ENCODE measurements at regions not wholly inside any gene's neighbourhood (a gene's known extent, or its start where the extent isn't known, plus 50 kb on each side); places are given as distances from the start of the nearest gene placed in this dataset.
"Not testable (repeated sequence)": the region's sequence is repeated elsewhere in the genome, so short reads cannot be mapped to it uniquely, and the experiment has no call there.

DNA sequence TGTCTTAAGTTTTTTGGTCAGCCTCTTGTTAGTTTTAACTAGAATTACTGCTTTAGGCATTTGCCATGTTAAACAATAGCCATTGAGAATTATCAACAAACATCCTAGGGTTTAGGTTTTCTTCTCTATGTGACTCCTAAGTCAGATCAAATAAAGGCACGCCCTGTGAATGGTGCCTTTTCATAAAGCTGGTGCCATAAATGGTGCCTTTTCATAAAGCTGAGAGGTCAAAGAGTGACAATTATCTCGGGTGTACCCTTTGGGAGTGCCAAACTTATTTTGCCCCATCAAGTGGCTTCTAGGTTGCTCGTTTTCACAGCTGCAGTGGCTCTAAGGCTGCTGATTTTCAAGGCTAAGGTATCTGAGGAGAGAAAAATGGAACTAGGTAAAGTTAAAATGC lies 391.6 kb downstream of the DMRTA1 start:
- no peaks in the 10 kb centered on the region for H3K9me2 ChIP-seq (ENCODE audit: insufficient read depth, low read length)
- H3K27ac ChIP-seq (ENCODE audit: low read length), result no peak overlapping the region
- no peaks in the 10 kb centered on the region for H3K27me3 ChIP-seq (ENCODE audit: insufficient read depth, low read depth, low read length)
- no peak overlapping the region for H3K9ac ChIP-seq (ENCODE audit: low read length)
- H3K79me2 ChIP-seq (replicated peaks; ENCODE audit: insufficient read depth, low read length), result no peaks in the 10 kb centered on the region
- no peak overlapping the region for H2AFZ ChIP-seq (ENCODE audit: low read depth, low read length)
- no peaks in the 10 kb centered on the region for H4K20me1 ChIP-seq (ENCODE audit: insufficient read depth)
- H3K4me2 ChIP-seq (ENCODE audit: low read length), result no peak overlapping the region
- no peaks in the 10 kb centered on the region for H3K36me3 ChIP-seq (ENCODE audit: insufficient read depth, low read length)
- no peak for TF ChIP-seq EZH2 (IDR thresholded peaks at IDR 0.05; ENCODE audit: borderline replicate concordance, insufficient read depth, low read length, poor library complexity, severe bottlenecking)
- no peak for TF ChIP-seq SMC3 (conservative IDR thresholded peaks at IDR 0.05; ENCODE audit: poor library complexity)
- no peak for TF ChIP-seq POLR2AphosphoS5 (IDR thresholded peaks at IDR 0.05)
- no peak for TF ChIP-seq MXI1 (conservative IDR thresholded peaks at IDR 0.05; ENCODE audit: poor library complexity, severe bottlenecking)
- TF ChIP-seq, protein P1, sequence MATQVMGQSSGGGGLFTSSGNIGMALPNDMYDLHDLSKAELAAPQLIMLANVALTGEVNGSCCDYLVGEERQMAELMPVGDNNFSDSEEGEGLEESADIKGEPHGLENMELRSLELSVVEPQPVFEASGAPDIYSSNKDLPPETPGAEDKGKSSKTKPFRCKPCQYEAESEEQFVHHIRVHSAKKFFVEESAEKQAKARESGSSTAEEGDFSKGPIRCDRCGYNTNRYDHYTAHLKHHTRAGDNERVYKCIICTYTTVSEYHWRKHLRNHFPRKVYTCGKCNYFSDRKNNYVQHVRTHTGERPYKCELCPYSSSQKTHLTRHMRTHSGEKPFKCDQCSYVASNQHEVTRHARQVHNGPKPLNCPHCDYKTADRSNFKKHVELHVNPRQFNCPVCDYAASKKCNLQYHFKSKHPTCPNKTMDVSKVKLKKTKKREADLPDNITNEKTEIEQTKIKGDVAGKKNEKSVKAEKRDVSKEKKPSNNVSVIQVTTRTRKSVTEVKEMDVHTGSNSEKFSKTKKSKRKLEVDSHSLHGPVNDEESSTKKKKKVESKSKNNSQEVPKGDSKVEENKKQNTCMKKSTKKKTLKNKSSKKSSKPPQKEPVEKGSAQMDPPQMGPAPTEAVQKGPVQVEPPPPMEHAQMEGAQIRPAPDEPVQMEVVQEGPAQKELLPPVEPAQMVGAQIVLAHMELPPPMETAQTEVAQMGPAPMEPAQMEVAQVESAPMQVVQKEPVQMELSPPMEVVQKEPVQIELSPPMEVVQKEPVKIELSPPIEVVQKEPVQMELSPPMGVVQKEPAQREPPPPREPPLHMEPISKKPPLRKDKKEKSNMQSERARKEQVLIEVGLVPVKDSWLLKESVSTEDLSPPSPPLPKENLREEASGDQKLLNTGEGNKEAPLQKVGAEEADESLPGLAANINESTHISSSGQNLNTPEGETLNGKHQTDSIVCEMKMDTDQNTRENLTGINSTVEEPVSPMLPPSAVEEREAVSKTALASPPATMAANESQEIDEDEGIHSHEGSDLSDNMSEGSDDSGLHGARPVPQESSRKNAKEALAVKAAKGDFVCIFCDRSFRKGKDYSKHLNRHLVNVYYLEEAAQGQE (IDR thresholded peaks at IDR 0.05; ENCODE audit: borderline replicate concordance), result no peak
- no peak for TF ChIP-seq RAD21 (conservative IDR thresholded peaks at IDR 0.05)
- TF ChIP-seq, protein P2, sequence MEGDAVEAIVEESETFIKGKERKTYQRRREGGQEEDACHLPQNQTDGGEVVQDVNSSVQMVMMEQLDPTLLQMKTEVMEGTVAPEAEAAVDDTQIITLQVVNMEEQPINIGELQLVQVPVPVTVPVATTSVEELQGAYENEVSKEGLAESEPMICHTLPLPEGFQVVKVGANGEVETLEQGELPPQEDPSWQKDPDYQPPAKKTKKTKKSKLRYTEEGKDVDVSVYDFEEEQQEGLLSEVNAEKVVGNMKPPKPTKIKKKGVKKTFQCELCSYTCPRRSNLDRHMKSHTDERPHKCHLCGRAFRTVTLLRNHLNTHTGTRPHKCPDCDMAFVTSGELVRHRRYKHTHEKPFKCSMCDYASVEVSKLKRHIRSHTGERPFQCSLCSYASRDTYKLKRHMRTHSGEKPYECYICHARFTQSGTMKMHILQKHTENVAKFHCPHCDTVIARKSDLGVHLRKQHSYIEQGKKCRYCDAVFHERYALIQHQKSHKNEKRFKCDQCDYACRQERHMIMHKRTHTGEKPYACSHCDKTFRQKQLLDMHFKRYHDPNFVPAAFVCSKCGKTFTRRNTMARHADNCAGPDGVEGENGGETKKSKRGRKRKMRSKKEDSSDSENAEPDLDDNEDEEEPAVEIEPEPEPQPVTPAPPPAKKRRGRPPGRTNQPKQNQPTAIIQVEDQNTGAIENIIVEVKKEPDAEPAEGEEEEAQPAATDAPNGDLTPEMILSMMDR (IDR thresholded peaks at IDR 0.05; ENCODE audit: poor library complexity, severe bottlenecking), result no peak
- H3K9me3 ChIP-seq (ENCODE audit: low read length), result no peaks in the 10 kb centered on the region
- no peaks in the 10 kb centered on the region for H3F3A ChIP-seq (ENCODE audit: insufficient read depth, low read length, poor library complexity, severe bottlenecking)
- H3K4me3 ChIP-seq (ENCODE audit: low read length), result no peak overlapping the region

DNA sequence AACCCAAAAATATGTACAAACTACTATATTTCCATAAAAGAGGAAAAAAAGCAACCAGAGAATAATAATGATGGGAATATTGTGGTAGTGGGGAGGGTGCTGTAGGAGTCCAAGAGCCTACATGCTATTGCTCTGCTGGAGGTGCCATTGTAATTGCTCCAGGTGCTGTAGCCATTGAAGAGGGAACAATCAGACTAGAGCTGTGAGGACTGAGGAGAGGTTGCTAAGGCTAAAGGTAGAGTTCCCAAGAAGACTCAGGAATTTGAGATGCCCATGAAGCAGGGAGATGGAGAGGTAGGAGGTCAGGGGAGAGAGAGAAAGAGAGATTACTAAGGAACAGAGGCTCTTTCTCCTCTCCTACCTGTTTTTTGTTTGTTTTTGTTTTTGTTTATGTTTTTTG lies 394.0 kb downstream of the DMRTA1 start:
- H3K4me3 ChIP-seq (ENCODE audit: low read length), result no peak overlapping the region
- peaks cover 6% of the 10 kb centered on the region for H3K9me3 ChIP-seq (ENCODE audit: low read length)
- no peak overlapping the region for H3K4me2 ChIP-seq (ENCODE audit: low read length)
- no peak for TF ChIP-seq MXI1 (conservative IDR thresholded peaks at IDR 0.05; ENCODE audit: poor library complexity, severe bottlenecking)
- no peak for TF ChIP-seq SMC3 (conservative IDR thresholded peaks at IDR 0.05; ENCODE audit: poor library complexity)
- no peak for TF ChIP-seq POLR2AphosphoS5 (IDR thresholded peaks at IDR 0.05)
- TF ChIP-seq, protein P2 (IDR thresholded peaks at IDR 0.05; ENCODE audit: poor library complexity, severe bottlenecking), result no peak
- no peak for TF ChIP-seq TAF1 (IDR thresholded peaks at IDR 0.05; ENCODE audit: low read depth)
- TF ChIP-seq EZH2 (IDR thresholded peaks at IDR 0.05; ENCODE audit: borderline replicate concordance, insufficient read depth, low read length, poor library complexity, severe bottlenecking), result no peak
- no peak for TF ChIP-seq EP300 (conservative IDR thresholded peaks at IDR 0.05; ENCODE audit: poor library complexity, severe bottlenecking)
- TF ChIP-seq RAD21 (conservative IDR thresholded peaks at IDR 0.05), result no peak
- TF ChIP-seq, protein P1 (IDR thresholded peaks at IDR 0.05; ENCODE audit: borderline replicate concordance), result no peak
- no peak overlapping the region for H3K9ac ChIP-seq (ENCODE audit: low read length)
- H2AFZ ChIP-seq (ENCODE audit: low read depth, low read length), result no peak overlapping the region
- no peaks in the 10 kb centered on the region for H3K9me2 ChIP-seq (ENCODE audit: insufficient read depth, low read length)
- no peak overlapping the region for H3K27ac ChIP-seq (ENCODE audit: low read length)
- H3K36me3 ChIP-seq (ENCODE audit: insufficient read depth, low read length), result no peaks in the 10 kb centered on the region
- no peaks in the 10 kb centered on the region for H3K27me3 ChIP-seq (ENCODE audit: insufficient read depth, low read depth, low read length)
- H3F3A ChIP-seq (ENCODE audit: insufficient read depth, low read length, poor library complexity, severe bottlenecking), result no peaks in the 10 kb centered on the region
- no peaks in the 10 kb centered on the region for H3K79me2 ChIP-seq (replicated peaks; ENCODE audit: insufficient read depth, low read length)
- no peaks in the 10 kb centered on the region for H4K20me1 ChIP-seq (ENCODE audit: insufficient read depth)

DNA sequence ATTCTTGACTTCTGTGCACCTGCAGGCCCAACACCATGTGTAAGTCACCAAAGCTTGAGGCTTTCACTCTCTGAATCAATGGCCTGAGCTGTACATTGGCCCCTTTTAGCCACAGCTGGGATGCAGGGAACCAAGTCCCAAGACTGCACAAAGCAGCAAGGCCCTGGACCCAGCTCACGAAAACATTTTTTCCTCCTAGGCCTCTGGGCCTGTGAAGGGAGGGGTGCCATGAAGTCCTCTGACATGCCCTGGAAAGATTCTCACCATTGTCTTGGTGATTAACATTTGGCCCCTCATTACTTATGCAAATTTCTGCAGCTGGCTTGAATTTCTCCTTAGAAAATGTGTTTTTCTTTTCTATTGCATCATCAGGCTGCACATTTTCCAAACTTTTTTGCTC lies 398.6 kb downstream of the DMRTA1 start:
- H3K9me3 ChIP-seq (ENCODE audit: low read length); H3K9ac ChIP-seq (ENCODE audit: low read length): not testable (repeated sequence)

More for the DNA sequence above, 398.6 kb downstream of the DMRTA1 start:
- H3K9me2 ChIP-seq (ENCODE audit: insufficient read depth, low read length); H2AFZ ChIP-seq (ENCODE audit: low read depth, low read length); H3K4me2 ChIP-seq (ENCODE audit: low read length); H4K20me1 ChIP-seq (ENCODE audit: insufficient read depth); H3K4me3 ChIP-seq (ENCODE audit: low read length); H3K27me3 ChIP-seq (ENCODE audit: insufficient read depth, low read depth, low read length); H3K36me3 ChIP-seq (ENCODE audit: insufficient read depth, low read length); H3F3A ChIP-seq (ENCODE audit: insufficient read depth, low read length, poor library complexity, severe bottlenecking); H3K79me2 ChIP-seq (replicated peaks; ENCODE audit: insufficient read depth, low read length); H3K27ac ChIP-seq (ENCODE audit: low read length): not testable (repeated sequence)
